ENCODE measurements at regions not wholly inside any gene's neighbourhood (a gene's known extent, or its start where the extent isn't known, plus 50 kb on each side); places are given as distances from the start of the nearest gene placed in this dataset.

GRCh38 chr1:218587900-218588299, 242.8 kb downstream of the TGFB2 start:
- H3K79me2 ChIP-seq (ENCODE audit: low read length): no peaks in the 10 kb centered on the region
- no peak overlapping the region for H2AFZ ChIP-seq (ENCODE audit: low read length)
- H3K4me3 ChIP-seq (ENCODE audit: low read length): no peak overlapping the region
- peaks cover 49% of the 10 kb centered on the region for H3K4me1 ChIP-seq (ENCODE audit: insufficient read depth, low read length)
- intact Hi-C loops (cut with micrococcal nuclease): no loop called here
- peaks cover 6% of the 10 kb centered on the region for H3K9me3 ChIP-seq (ENCODE audit: low read length)
- no peaks in the 10 kb centered on the region for H3K9me2 ChIP-seq (replicated peaks; ENCODE audit: low read length)
- peaks cover 23% of the 10 kb centered on the region for H3F3A ChIP-seq (ENCODE audit: low read length, unreplicated experiment)
- H3K27ac ChIP-seq (ENCODE audit: low read length): no peak overlapping the region
- ChIA-PET POLR2A (ENCODE audit: unreplicated experiment) (no interaction called here), CTCF (no interaction called here)
- ATAC-seq: no peak
- no peaks in the 10 kb centered on the region for H3K27me3 ChIP-seq (ENCODE audit: low read length)
- TF ChIP-seq EZH2phosphoT487 (IDR thresholded peaks at IDR 0.05; ENCODE audit: borderline replicate concordance, low read length) (no peak), CTCF (conservative IDR thresholded peaks at IDR 0.05; ENCODE audit: low read depth, low read length) (no peak), EZH2 (IDR thresholded peaks at IDR 0.05; ENCODE audit: low read length, unreplicated experiment) (no peak)
- H3K9ac ChIP-seq (ENCODE audit: low read length): no peak overlapping the region
- H4K20me1 ChIP-seq (ENCODE audit: low read length): no peaks in the 10 kb centered on the region
- DNase-seq: no peak
- H3K36me3 ChIP-seq (ENCODE audit: low read depth, low read length): peaks cover 2% of the 10 kb centered on the region
- BruUV-seq (replicated peaks): no TSS peak
- no peak overlapping the region for H3K4me2 ChIP-seq (ENCODE audit: low read length)

- peaks cover 7% of the 10 kb centered on the region; the same call in 1 of the 2 replicates for H3K9me3 ChIP-seq (ENCODE audit: low read length)
- H4K20me1 ChIP-seq (ENCODE audit: low read length): no peaks in the 10 kb centered on the region
- POLR2A ChIA-PET (ENCODE audit: unreplicated experiment): no interaction called here
- no peak overlapping the region for H2AFZ ChIP-seq (ENCODE audit: low read length)
- H3K4me3 ChIP-seq (ENCODE audit: low read length): no peak overlapping the region
- TF ChIP-seq CTCF (conservative IDR thresholded peaks at IDR 0.05; ENCODE audit: low read depth, low read length) (no peak), EZH2phosphoT487 (IDR thresholded peaks at IDR 0.05; ENCODE audit: borderline replicate concordance, low read length) (no peak), EZH2 (IDR thresholded peaks at IDR 0.05; ENCODE audit: low read length, unreplicated experiment) (no peak)
- H3K79me2 ChIP-seq (ENCODE audit: low read length): no peaks in the 10 kb centered on the region
- H3K9me2 ChIP-seq (replicated peaks; ENCODE audit: low read length): no peaks in the 10 kb centered on the region
- no peak for DNase-seq
- ATAC-seq: no peak
- H3K4me1 ChIP-seq (ENCODE audit: insufficient read depth, low read length): peaks cover 52% of the 10 kb centered on the region
- peaks cover 27% of the 10 kb centered on the region for H3F3A ChIP-seq (ENCODE audit: low read length, unreplicated experiment)
- intact Hi-C loops (cut with micrococcal nuclease): no loop called here
- H3K4me2 ChIP-seq (ENCODE audit: low read length): no peak overlapping the region
- no peak overlapping the region for H3K9ac ChIP-seq (ENCODE audit: low read length)
- CTCF ChIA-PET: interaction anchor here (0.6 kb wide), 1 partner anchor 978 kb away, joined by 3 read pairs; no protein-coding TSS in a partner anchor
- no peak overlapping the region for H3K27ac ChIP-seq (ENCODE audit: low read length)
- no peaks in the 10 kb centered on the region; the same call in 1 of the 2 replicates for H3K36me3 ChIP-seq (ENCODE audit: low read depth, low read length)
- H3K27me3 ChIP-seq (ENCODE audit: low read length): no peaks in the 10 kb centered on the region
- no TSS peak for BruUV-seq (replicated peaks)
Measured at GRCh38 chr1:218588540-218589172, 243.5 kb downstream of the TGFB2 start.

DNA sequence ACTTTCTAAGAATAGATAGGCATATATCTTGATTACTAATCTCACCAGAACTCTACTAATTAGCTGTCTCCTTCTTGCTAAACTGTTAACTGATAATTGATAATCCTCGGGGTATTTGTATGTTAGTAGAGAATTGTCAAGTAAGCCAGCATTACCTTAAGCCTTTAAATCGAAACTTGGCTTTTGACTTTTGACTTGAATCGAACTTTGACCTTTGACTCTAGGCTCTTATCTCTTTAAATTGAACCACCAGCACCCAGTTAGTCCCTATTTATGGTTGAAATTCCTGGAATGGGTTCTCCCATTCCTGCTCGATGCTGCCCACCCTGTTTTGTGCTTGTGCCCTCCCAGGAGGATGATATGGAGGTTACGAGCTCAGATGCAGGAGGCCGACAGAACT, 244.4 kb downstream of the TGFB2 start:
- no peak for DNase-seq
- Histone ChIP-seq H3F3A (ENCODE audit: low read length, unreplicated experiment) (peaks cover 24% of the 10 kb centered on the region), H3K9me3 (ENCODE audit: low read length) (peaks cover 7% of the 10 kb centered on the region; the same call in 1 of the 2 replicates), H3K4me2 (ENCODE audit: low read length) (no peak overlapping the region), H3K27ac (ENCODE audit: low read length) (no peak overlapping the region), H3K9me2 (replicated peaks; ENCODE audit: low read length) (no peaks in the 10 kb centered on the region), H3K4me1 (ENCODE audit: insufficient read depth, low read length) (peaks cover 44% of the 10 kb centered on the region), H3K79me2 (ENCODE audit: low read length) (no peaks in the 10 kb centered on the region), H3K36me3 (ENCODE audit: low read depth, low read length) (no peaks in the 10 kb centered on the region; the same call in 1 of the 2 replicates), H3K4me3 (ENCODE audit: low read length) (no peak overlapping the region), H4K20me1 (ENCODE audit: low read length) (no peaks in the 10 kb centered on the region), H3K27me3 (ENCODE audit: low read length) (no peaks in the 10 kb centered on the region), H3K9ac (ENCODE audit: low read length) (no peak overlapping the region), H2AFZ (ENCODE audit: low read length) (no peak overlapping the region)
- ATAC-seq: no peak
- BruUV-seq (replicated peaks): no TSS peak
- POLR2A ChIA-PET (ENCODE audit: unreplicated experiment): interaction anchor here (0.6 kb wide), 1 partner anchor 226 kb away, joined by 4 read pairs; no protein-coding TSS in a partner anchor
- CTCF ChIA-PET: no interaction called here
- no peak for TF ChIP-seq EZH2 (IDR thresholded peaks at IDR 0.05; ENCODE audit: low read length, unreplicated experiment)
- TF ChIP-seq CTCF (conservative IDR thresholded peaks at IDR 0.05; ENCODE audit: low read depth, low read length): no peak
- TF ChIP-seq EZH2phosphoT487 (IDR thresholded peaks at IDR 0.05; ENCODE audit: borderline replicate concordance, low read length): no peak
- intact Hi-C loops (cut with micrococcal nuclease): no loop called here
